ENCODE measurements at regions not wholly inside any gene's neighbourhood (a gene's known extent, or its start where the extent isn't known, plus 50 kb on each side); places are given as distances from the start of the nearest gene placed in this dataset.

DNA sequence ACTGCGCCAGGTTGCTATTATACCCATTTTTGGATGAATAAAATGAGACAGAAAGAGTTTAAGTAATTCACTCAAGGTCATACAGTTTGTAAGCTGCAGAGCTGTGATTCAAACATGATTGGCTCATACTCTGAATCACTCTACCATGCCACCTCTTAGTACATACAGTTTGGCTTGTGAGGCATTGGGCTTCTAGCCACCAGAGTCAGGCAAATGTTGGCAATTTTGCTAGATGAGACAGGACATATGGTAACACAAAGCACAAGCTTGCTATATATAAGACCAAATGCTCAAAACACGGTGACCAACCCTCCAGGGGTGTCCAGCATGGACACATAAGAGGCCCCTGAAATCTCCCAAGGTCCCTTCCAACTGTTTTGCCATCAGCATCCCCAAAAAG is 236.0 kb upstream of the IRX5 start:
- H3K27me3 Mint-ChIP-seq (ENCODE audit: insufficient read depth, low read depth, poor library complexity): no peaks in the 10 kb centered on the region
- H3F3A ChIP-seq (replicated peaks; ENCODE audit: low read depth): no peaks in the 10 kb centered on the region
- ATAC-seq (no peak), DNase-seq (ENCODE audit: low spot score) (no peak)
- H3K27me3 ChIP-seq (ENCODE audit: insufficient read depth): no peaks in the 10 kb centered on the region
- no peaks in the 10 kb centered on the region for H4K20me1 ChIP-seq (replicated peaks; ENCODE audit: insufficient read depth)
- H3K27ac Mint-ChIP-seq: no peak overlapping the region
- H3K4me1 ChIP-seq (ENCODE audit: insufficient read depth): peaks cover 4% of the 10 kb centered on the region; the same call in 1 of the 2 replicates
- TF ChIP-seq POLR2AphosphoS5 (IDR thresholded peaks at IDR 0.05; ENCODE audit: low read depth) (no peak), NANOG (IDR thresholded peaks at IDR 0.05; ENCODE audit: borderline replicate concordance) (no peak), ZNF331 (CRISPR knock-in tag; IDR thresholded peaks at IDR 0.05; ENCODE audit: low read depth) (no peak), ZNF114 (CRISPR knock-in tag; IDR thresholded peaks at IDR 0.05) (no peak)
- no peak overlapping the region for H2AFZ ChIP-seq
- no peaks in the 10 kb centered on the region for H3K9me3 Mint-ChIP-seq
- no peak overlapping the region for H3K4me2 ChIP-seq
- H3K79me2 ChIP-seq (replicated peaks; ENCODE audit: insufficient read depth): no peaks in the 10 kb centered on the region
- H3K36me3 Mint-ChIP-seq (ENCODE audit: low read depth): no peaks in the 10 kb centered on the region
- no peaks in the 10 kb centered on the region for H3K9me2 ChIP-seq (ENCODE audit: insufficient read depth)
- no peak overlapping the region for H3K4me3 Mint-ChIP-seq
- peaks cover 15% of the 10 kb centered on the region for H3K4me1 Mint-ChIP-seq
- H3K27ac ChIP-seq (ENCODE audit: low read depth): no peak overlapping the region
- H3K4me3 ChIP-seq: no peak overlapping the region
- no peaks in the 10 kb centered on the region for H3K36me3 ChIP-seq (ENCODE audit: insufficient read depth)

DNA sequence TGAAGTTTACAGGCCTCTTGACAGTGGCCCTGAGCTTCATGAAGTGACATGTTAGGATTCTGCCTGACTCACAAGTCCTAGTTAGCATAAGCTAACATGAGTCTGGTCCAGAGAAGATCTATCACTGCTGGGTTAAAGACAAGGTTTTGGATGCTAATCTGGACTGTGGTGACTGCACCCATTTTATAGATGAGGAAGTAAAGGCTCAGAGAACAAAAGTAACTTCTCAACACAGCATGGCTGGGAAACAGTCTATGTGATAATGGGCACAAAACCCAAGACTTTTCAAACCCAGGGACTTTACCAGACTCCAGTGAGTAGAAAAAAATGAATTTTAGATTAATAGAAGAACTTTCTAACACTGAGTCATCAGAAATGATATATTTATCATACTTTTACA is 236.8 kb upstream of the IRX5 start:
- no peak for ATAC-seq
- H3K4me3 ChIP-seq: no peak overlapping the region
- H3K9me2 ChIP-seq (ENCODE audit: insufficient read depth): no peaks in the 10 kb centered on the region
- no peaks in the 10 kb centered on the region for H3K27me3 Mint-ChIP-seq (ENCODE audit: insufficient read depth, low read depth, poor library complexity)
- no peak overlapping the region for H3K4me3 Mint-ChIP-seq
- H3K27me3 ChIP-seq (ENCODE audit: insufficient read depth): no peaks in the 10 kb centered on the region
- H3K27ac Mint-ChIP-seq: no peak overlapping the region
- H3K4me1 ChIP-seq (ENCODE audit: insufficient read depth): peaks cover 9% of the 10 kb centered on the region
- H3K4me2 ChIP-seq: no peak overlapping the region
- no peak overlapping the region for H3K27ac ChIP-seq (ENCODE audit: low read depth)
- H3K36me3 ChIP-seq (ENCODE audit: insufficient read depth): no peaks in the 10 kb centered on the region
- peaks cover 20% of the 10 kb centered on the region for H3K4me1 Mint-ChIP-seq
- no peaks in the 10 kb centered on the region for H4K20me1 ChIP-seq (replicated peaks; ENCODE audit: insufficient read depth)
- no peaks in the 10 kb centered on the region for H3K36me3 Mint-ChIP-seq (ENCODE audit: low read depth)
- H3F3A ChIP-seq (replicated peaks; ENCODE audit: low read depth): no peaks in the 10 kb centered on the region
- H2AFZ ChIP-seq: no peak overlapping the region
- H3K9me3 Mint-ChIP-seq: no peaks in the 10 kb centered on the region
- no peaks in the 10 kb centered on the region for H3K79me2 ChIP-seq (replicated peaks; ENCODE audit: insufficient read depth)
- no peak for DNase-seq (ENCODE audit: low spot score)
- TF ChIP-seq JUNB (IDR thresholded peaks at IDR 0.05; ENCODE audit: unreplicated experiment) (no peak), POLR2AphosphoS5 (IDR thresholded peaks at IDR 0.05; ENCODE audit: low read depth) (no peak), CREB1 (CRISPR knock-in tag; IDR thresholded peaks at IDR 0.05; ENCODE audit: low read depth) (no peak), EZH2phosphoT487 (IDR thresholded peaks at IDR 0.05; ENCODE audit: unreplicated experiment) (no peak), NANOG (IDR thresholded peaks at IDR 0.05; ENCODE audit: borderline replicate concordance) (no peak), ZNF114 (CRISPR knock-in tag; IDR thresholded peaks at IDR 0.05) (no peak), EZH2 (IDR thresholded peaks at IDR 0.05; ENCODE audit: low read depth, unreplicated experiment) (no peak), ZNF331 (CRISPR knock-in tag; IDR thresholded peaks at IDR 0.05; ENCODE audit: low read depth) (no peak)
- TF ChIP-seq, protein P1, sequence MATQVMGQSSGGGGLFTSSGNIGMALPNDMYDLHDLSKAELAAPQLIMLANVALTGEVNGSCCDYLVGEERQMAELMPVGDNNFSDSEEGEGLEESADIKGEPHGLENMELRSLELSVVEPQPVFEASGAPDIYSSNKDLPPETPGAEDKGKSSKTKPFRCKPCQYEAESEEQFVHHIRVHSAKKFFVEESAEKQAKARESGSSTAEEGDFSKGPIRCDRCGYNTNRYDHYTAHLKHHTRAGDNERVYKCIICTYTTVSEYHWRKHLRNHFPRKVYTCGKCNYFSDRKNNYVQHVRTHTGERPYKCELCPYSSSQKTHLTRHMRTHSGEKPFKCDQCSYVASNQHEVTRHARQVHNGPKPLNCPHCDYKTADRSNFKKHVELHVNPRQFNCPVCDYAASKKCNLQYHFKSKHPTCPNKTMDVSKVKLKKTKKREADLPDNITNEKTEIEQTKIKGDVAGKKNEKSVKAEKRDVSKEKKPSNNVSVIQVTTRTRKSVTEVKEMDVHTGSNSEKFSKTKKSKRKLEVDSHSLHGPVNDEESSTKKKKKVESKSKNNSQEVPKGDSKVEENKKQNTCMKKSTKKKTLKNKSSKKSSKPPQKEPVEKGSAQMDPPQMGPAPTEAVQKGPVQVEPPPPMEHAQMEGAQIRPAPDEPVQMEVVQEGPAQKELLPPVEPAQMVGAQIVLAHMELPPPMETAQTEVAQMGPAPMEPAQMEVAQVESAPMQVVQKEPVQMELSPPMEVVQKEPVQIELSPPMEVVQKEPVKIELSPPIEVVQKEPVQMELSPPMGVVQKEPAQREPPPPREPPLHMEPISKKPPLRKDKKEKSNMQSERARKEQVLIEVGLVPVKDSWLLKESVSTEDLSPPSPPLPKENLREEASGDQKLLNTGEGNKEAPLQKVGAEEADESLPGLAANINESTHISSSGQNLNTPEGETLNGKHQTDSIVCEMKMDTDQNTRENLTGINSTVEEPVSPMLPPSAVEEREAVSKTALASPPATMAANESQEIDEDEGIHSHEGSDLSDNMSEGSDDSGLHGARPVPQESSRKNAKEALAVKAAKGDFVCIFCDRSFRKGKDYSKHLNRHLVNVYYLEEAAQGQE (IDR thresholded peaks at IDR 0.05; ENCODE audit: unreplicated experiment): no peak
- TF ChIP-seq, protein P2, sequence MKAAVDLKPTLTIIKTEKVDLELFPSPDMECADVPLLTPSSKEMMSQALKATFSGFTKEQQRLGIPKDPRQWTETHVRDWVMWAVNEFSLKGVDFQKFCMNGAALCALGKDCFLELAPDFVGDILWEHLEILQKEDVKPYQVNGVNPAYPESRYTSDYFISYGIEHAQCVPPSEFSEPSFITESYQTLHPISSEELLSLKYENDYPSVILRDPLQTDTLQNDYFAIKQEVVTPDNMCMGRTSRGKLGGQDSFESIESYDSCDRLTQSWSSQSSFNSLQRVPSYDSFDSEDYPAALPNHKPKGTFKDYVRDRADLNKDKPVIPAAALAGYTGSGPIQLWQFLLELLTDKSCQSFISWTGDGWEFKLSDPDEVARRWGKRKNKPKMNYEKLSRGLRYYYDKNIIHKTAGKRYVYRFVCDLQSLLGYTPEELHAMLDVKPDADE (IDR thresholded peaks at IDR 0.05): no peak
- TF ChIP-seq, protein P3, sequence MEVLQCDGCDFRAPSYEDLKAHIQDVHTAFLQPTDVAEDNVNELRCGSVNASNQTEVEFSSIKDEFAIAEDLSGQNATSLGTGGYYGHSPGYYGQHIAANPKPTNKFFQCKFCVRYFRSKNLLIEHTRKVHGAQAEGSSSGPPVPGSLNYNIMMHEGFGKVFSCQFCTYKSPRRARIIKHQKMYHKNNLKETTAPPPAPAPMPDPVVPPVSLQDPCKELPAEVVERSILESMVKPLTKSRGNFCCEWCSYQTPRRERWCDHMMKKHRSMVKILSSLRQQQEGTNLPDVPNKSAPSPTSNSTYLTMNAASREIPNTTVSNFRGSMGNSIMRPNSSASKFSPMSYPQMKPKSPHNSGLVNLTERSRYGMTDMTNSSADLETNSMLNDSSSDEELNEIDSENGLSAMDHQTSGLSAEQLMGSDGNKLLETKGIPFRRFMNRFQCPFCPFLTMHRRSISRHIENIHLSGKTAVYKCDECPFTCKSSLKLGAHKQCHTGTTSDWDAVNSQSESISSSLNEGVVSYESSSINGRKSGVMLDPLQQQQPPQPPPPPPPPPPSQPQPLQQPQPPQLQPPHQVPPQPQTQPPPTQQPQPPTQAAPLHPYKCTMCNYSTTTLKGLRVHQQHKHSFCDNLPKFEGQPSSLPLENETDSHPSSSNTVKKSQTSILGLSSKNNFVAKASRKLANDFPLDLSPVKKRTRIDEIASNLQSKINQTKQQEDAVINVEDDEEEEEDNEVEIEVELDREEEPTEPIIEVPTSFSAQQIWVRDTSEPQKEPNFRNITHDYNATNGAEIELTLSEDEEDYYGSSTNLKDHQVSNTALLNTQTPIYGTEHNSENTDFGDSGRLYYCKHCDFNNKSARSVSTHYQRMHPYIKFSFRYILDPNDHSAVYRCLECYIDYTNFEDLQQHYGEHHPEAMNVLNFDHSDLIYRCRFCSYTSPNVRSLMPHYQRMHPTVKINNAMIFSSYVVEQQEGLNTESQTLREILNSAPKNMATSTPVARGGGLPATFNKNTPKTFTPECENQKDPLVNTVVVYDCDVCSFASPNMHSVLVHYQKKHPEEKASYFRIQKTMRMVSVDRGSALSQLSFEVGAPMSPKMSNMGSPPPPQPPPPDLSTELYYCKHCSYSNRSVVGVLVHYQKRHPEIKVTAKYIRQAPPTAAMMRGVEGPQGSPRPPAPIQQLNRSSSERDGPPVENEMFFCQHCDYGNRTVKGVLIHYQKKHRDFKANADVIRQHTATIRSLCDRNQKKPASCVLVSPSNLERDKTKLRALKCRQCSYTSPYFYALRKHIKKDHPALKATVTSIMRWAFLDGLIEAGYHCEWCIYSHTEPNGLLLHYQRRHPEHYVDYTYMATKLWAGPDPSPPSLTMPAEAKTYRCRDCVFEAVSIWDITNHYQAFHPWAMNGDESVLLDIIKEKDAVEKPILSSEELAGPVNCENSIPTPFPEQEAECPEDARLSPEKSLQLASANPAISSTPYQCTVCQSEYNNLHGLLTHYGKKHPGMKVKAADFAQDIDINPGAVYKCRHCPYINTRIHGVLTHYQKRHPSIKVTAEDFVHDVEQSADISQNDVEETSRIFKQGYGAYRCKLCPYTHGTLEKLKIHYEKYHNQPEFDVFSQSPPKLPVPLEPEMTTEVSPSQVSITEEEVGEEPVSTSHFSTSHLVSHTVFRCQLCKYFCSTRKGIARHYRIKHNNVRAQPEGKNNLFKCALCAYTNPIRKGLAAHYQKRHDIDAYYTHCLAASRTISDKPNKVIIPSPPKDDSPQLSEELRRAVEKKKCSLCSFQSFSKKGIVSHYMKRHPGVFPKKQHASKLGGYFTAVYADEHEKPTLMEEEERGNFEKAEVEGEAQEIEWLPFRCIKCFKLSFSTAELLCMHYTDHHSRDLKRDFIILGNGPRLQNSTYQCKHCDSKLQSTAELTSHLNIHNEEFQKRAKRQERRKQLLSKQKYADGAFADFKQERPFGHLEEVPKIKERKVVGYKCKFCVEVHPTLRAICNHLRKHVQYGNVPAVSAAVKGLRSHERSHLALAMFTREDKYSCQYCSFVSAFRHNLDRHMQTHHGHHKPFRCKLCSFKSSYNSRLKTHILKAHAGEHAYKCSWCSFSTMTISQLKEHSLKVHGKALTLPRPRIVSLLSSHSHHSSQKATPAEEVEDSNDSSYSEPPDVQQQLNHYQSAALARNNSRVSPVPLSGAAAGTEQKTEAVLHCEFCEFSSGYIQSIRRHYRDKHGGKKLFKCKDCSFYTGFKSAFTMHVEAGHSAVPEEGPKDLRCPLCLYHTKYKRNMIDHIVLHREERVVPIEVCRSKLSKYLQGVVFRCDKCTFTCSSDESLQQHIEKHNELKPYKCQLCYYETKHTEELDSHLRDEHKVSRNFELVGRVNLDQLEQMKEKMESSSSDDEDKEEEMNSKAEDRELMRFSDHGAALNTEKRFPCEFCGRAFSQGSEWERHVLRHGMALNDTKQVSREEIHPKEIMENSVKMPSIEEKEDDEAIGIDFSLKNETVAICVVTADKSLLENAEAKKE (CRISPR knock-in tag; IDR thresholded peaks at IDR 0.05): no peak
